Fibroblast of lung (primary cell): ENCODE measurements at regions not wholly inside any gene's neighbourhood (a gene's known extent, or its start where the extent isn't known, plus 50 kb on each side); places are given as distances from the start of the nearest gene placed in this dataset.
A peak's percentile ranks its signal among the peaks of the same experiment; 100 is the strongest.

Source experiments
- DNase-seq, 2 donors: peaks; one replicate each; pipeline versions ENCODE4 v3.0.0 to v3.0.0-alpha.2; 2010; ENCODE audit warnings: low read depth in 2 of 2
- H2AFZ ChIP-seq: 2 replicates; pipeline ENCODE4 v1.5.1; 2012; ENCODE audit warnings: low read length, control low read depth, inconsistent platforms
- H3K27ac ChIP-seq: 2 replicates; pipeline ENCODE4 v1.5.1; 2011; ENCODE audit warnings: low read length, control low read depth; ENCODE audit not compliant: insufficient read depth
- H3K27me3 ChIP-seq: 2 replicates; pipeline ENCODE4 v1.5.1; 2011; ENCODE audit warnings: mild to moderate bottlenecking, low read length; ENCODE audit not compliant: control insufficient read depth, insufficient read depth
- H3K36me3 ChIP-seq: 2 replicates; pipeline ENCODE4 v1.5.1; 2011; ENCODE audit warnings: low read length; ENCODE audit not compliant: control insufficient read depth, insufficient read depth
- H3K4me1 ChIP-seq: 2 replicates; pipeline ENCODE4 v1.5.1; 2011; ENCODE audit warnings: low read length; ENCODE audit not compliant: control insufficient read depth, insufficient read depth; ENCODE audit errors: extremely low read depth
- H3K4me2 ChIP-seq: 2 replicates; pipeline ENCODE4 v1.5.1; 2011; ENCODE audit warnings: low read length, control low read depth; ENCODE audit not compliant: insufficient read depth; ENCODE audit errors: extremely low read depth
- H3K4me3 ChIP-seq, 4 experiments: fragments of 200-600 bp in 1 of 4; sonication (generic) in 1 of 4; replicated peaks in 1 of 4; 2 replicates each; pipeline ENCODE4 v1.5.1; 2011 to 2016; ENCODE audit warnings: low read length in 4 of 4, low read depth in 3 of 4, mild to moderate bottlenecking in 3 of 4, control low read depth in 2 of 4, inconsistent platforms in 1 of 4, mixed read lengths in 1 of 4; ENCODE audit not compliant: insufficient read depth in 1 of 4; ENCODE audit errors: control extremely low read depth in 1 of 4
- H3K79me2 ChIP-seq: 2 replicates; pipeline ENCODE4 v1.5.1; 2012; ENCODE audit warnings: mild to moderate bottlenecking, low read length, inconsistent platforms; ENCODE audit not compliant: control insufficient read depth, insufficient read depth
- H3K9ac ChIP-seq: 2 replicates; pipeline ENCODE4 v1.5.1; 2011; ENCODE audit warnings: mild to moderate bottlenecking, low read length, control low read depth; ENCODE audit not compliant: insufficient read depth
- H3K9me3 ChIP-seq: 2 replicates; pipeline ENCODE4 v1.5.1; 2012; ENCODE audit warnings: low read depth, low read length; ENCODE audit not compliant: control insufficient read depth, insufficient read depth
- H4K20me1 ChIP-seq: 2 replicates; pipeline ENCODE4 v1.5.1; 2011; ENCODE audit warnings: low read length; ENCODE audit not compliant: control insufficient read depth, insufficient read depth; ENCODE audit errors: extremely low read depth
- EZH2 ChIP-seq: IDR thresholded peaks from 2 replicates; pipeline ENCODE4 v1.5.1; 2012; ENCODE audit warnings: low read length, control low read depth, mild to moderate bottlenecking; ENCODE audit errors: missing control alignments
- TF ChIP-seq, protein P1 (sequence below), 2 donors: IDR thresholded peaks in 1 of 2; conservative IDR thresholded peaks in 1 of 2; 1 replicate in 1 of 2; 2 replicates in 1 of 2; pipeline ENCODE4 v1.5.1; 2011 to 2012; ENCODE audit warnings: low read length in 2 of 2, control low read depth in 1 of 2, inconsistent platforms in 1 of 2, low read depth in 1 of 2, mild to moderate bottlenecking in 1 of 2

- H3K4me3 ChIP-seq: no peak overlapping the region
- H3K9me3 ChIP-seq: no peaks in the 10 kb centered on the region
- peaks cover 7% of the 10 kb centered on the region for H3K4me1 ChIP-seq
- no peaks in the 10 kb centered on the region for H3K79me2 ChIP-seq
- H3K27me3 ChIP-seq: no peaks in the 10 kb centered on the region
- no peak overlapping the region for H3K9ac ChIP-seq
- H2AFZ ChIP-seq: no peak overlapping the region
- TF ChIP-seq, protein P1, sequence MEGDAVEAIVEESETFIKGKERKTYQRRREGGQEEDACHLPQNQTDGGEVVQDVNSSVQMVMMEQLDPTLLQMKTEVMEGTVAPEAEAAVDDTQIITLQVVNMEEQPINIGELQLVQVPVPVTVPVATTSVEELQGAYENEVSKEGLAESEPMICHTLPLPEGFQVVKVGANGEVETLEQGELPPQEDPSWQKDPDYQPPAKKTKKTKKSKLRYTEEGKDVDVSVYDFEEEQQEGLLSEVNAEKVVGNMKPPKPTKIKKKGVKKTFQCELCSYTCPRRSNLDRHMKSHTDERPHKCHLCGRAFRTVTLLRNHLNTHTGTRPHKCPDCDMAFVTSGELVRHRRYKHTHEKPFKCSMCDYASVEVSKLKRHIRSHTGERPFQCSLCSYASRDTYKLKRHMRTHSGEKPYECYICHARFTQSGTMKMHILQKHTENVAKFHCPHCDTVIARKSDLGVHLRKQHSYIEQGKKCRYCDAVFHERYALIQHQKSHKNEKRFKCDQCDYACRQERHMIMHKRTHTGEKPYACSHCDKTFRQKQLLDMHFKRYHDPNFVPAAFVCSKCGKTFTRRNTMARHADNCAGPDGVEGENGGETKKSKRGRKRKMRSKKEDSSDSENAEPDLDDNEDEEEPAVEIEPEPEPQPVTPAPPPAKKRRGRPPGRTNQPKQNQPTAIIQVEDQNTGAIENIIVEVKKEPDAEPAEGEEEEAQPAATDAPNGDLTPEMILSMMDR (conservative IDR thresholded peaks at IDR 0.05 in 1 of 2, IDR thresholded peaks at IDR 0.05 in 1 of 2; ENCODE audit: low read depth in 1 of 2, low read length in 2 of 2): no peak
- no peak for TF ChIP-seq EZH2
- H3K4me2 ChIP-seq: no peak overlapping the region
- H4K20me1 ChIP-seq: no peaks in the 10 kb centered on the region
- DNase-seq: no peak
- H3K36me3 ChIP-seq: no peaks in the 10 kb centered on the region
- H3K27ac ChIP-seq: no peak overlapping the region
Observed at GRCh38 chr1:59040486-59040885, 256.4 kb upstream of the FGGY start.

DNA sequence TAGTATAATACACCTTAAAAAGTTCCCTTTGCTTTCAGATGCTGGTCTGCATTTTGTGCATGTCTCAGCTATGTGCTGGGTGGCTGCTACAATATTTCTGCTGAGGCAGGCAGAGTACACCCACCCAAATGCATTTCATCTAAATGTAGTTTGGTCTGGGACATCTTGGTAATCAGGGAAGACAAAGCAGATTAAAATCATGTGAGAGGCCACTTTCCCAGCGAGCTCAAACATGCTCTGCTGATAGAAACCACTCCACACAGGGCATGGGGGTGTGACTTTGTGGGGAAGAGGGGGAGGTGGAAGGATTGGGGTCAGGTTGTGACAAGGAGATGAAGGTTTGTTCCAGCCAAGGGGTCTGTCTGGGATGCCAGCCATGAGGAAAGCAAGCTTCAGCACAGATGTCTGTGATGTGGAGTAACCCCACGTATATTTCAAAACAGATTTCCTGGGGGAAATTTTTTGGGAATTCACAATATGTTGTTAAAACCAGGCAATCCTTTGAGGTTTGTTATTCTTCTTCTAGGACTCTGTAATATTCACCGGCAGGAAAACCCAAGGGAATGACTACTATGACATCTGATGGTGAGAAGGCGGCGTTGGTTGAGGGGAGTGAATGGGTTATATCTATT is 255.1 kb upstream of the FGGY start:
- no peak overlapping the region for H3K4me3 ChIP-seq
- TF ChIP-seq EZH2: no peak
- TF ChIP-seq, protein P1 (conservative IDR thresholded peaks at IDR 0.05 in 1 of 2, IDR thresholded peaks at IDR 0.05 in 1 of 2; ENCODE audit: low read depth in 1 of 2, low read length in 2 of 2): peak in 1 of 2 donors; percentile 20
- H3K9ac ChIP-seq: no peak overlapping the region
- H3K27ac ChIP-seq: no peak overlapping the region
- H3K4me2 ChIP-seq: no peak overlapping the region
- H3K27me3 ChIP-seq: no peaks in the 10 kb centered on the region
- no peaks in the 10 kb centered on the region for H4K20me1 ChIP-seq
- peaks cover 7% of the 10 kb centered on the region for H3K4me1 ChIP-seq
- H3K36me3 ChIP-seq: no peaks in the 10 kb centered on the region
- no peaks in the 10 kb centered on the region for H3K9me3 ChIP-seq
- H2AFZ ChIP-seq: no peak overlapping the region
- peak; percentile 37 to 39 for DNase-seq
- no peaks in the 10 kb centered on the region for H3K79me2 ChIP-seq

- no peaks in the 10 kb centered on the region for H3K36me3 ChIP-seq
- H4K20me1 ChIP-seq: no peaks in the 10 kb centered on the region
- no peak overlapping the region for H2AFZ ChIP-seq
- H3K4me3 ChIP-seq: no peak overlapping the region
- no peak overlapping the region for H3K9ac ChIP-seq
- H3K79me2 ChIP-seq: no peaks in the 10 kb centered on the region
- no peaks in the 10 kb centered on the region for H3K9me3 ChIP-seq
- no peaks in the 10 kb centered on the region for H3K27me3 ChIP-seq
- H3K27ac ChIP-seq: peak overlapping the region; percentile 44
- TF ChIP-seq EZH2: no peak
- TF ChIP-seq, protein P1 (conservative IDR thresholded peaks at IDR 0.05 in 1 of 2, IDR thresholded peaks at IDR 0.05 in 1 of 2; ENCODE audit: low read depth in 1 of 2, low read length in 2 of 2): no peak
- H3K4me2 ChIP-seq: no peak overlapping the region
- H3K4me1 ChIP-seq: peaks cover 7% of the 10 kb centered on the region
- peak; percentile 90 to 94 for DNase-seq
Observed at GRCh38 chr1:59043796-59044195, 253.1 kb upstream of the FGGY start.
